Nephron progenitor cell (in vitro differentiated cells): ENCODE measurements at regions not wholly inside any gene's neighbourhood (a gene's known extent, or its start where the extent isn't known, plus 50 kb on each side); places are given as distances from the start of the nearest gene placed in this dataset.

Experiments used
- DNase-seq: peaks from one replicate; pipeline ENCODE4 v3.0.0; 2021
- H3K27ac Mint-ChIP-seq: 2 replicates; pipeline ENCODE4 v1.8.0; 2021; ENCODE audit warnings: mild to moderate bottlenecking, moderate library complexity, mixed read lengths
- H3K27me3 Mint-ChIP-seq: 2 replicates; pipeline ENCODE4 v1.8.0; 2021; ENCODE audit warnings: mild to moderate bottlenecking, low read depth, mixed read lengths; ENCODE audit not compliant: poor library complexity
- H3K36me3 Mint-ChIP-seq: 2 replicates; pipeline ENCODE4 v1.8.0; 2021; ENCODE audit warnings: low read depth, mixed read lengths
- H3K4me1 Mint-ChIP-seq: 2 replicates; pipeline ENCODE4 v1.8.0; 2021; ENCODE audit warnings: mixed read lengths
- H3K4me3 Mint-ChIP-seq: 2 replicates; pipeline ENCODE4 v1.8.0; 2021; ENCODE audit warnings: mild to moderate bottlenecking, moderate library complexity, mixed read lengths
- H3K9me3 Mint-ChIP-seq: 2 replicates; pipeline ENCODE4 v1.8.0; 2021; ENCODE audit warnings: mild to moderate bottlenecking, moderate library complexity, mixed read lengths
- TF ChIP-seq, protein P1 (sequence below): fragments of 200-600 bp; sonication (generic); IDR thresholded peaks from 2 replicates; pipeline ENCODE4 v1.5.0; 2021; ENCODE audit warnings: antibody characterized with exemption

DNA sequence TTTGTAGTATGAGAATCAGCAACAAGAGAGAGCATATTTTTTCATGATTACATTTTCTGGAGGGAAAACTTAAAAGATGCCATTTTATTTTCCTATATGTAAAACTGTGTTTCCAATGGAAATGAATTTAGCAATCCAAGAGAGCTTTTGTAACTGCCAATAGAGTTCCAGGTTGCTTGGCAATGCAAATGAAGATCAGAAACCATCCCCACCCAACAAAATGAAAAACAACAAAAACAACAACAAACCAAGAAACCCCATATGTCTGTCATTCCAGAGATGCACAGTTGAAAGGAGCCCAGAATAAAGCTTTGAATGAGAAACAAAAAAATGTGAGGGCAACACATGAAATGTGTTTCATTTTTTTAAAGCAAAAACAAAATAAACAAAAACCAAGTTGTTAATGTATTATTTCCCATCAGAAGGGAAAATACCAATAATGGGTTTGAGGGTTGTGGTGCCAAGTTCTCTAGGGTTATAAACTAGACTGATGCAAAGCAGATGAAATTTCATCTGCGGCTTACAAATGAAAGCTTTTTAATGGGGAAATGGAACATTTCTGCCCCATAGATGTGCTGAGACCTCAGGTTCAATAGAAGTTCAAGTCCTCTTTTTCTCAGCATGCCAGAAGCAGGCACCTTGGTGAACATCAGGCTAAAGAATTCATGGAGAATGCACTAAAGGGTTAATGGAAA is 121.5 kb upstream of the MCHR2 start:
- H3K9me3 Mint-ChIP-seq, result no peaks in the 10 kb centered on the region
- peaks cover 5% of the 10 kb centered on the region for H3K27me3 Mint-ChIP-seq
- H3K36me3 Mint-ChIP-seq, result no peaks in the 10 kb centered on the region
- TF ChIP-seq, protein P1, sequence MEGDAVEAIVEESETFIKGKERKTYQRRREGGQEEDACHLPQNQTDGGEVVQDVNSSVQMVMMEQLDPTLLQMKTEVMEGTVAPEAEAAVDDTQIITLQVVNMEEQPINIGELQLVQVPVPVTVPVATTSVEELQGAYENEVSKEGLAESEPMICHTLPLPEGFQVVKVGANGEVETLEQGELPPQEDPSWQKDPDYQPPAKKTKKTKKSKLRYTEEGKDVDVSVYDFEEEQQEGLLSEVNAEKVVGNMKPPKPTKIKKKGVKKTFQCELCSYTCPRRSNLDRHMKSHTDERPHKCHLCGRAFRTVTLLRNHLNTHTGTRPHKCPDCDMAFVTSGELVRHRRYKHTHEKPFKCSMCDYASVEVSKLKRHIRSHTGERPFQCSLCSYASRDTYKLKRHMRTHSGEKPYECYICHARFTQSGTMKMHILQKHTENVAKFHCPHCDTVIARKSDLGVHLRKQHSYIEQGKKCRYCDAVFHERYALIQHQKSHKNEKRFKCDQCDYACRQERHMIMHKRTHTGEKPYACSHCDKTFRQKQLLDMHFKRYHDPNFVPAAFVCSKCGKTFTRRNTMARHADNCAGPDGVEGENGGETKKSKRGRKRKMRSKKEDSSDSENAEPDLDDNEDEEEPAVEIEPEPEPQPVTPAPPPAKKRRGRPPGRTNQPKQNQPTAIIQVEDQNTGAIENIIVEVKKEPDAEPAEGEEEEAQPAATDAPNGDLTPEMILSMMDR, result no peak
- DNase-seq, result no peak
- no peak overlapping the region for H3K27ac Mint-ChIP-seq
- H3K4me3 Mint-ChIP-seq, result no peak overlapping the region
- H3K4me1 Mint-ChIP-seq, result peaks cover 67% of the 10 kb centered on the region

DNA sequence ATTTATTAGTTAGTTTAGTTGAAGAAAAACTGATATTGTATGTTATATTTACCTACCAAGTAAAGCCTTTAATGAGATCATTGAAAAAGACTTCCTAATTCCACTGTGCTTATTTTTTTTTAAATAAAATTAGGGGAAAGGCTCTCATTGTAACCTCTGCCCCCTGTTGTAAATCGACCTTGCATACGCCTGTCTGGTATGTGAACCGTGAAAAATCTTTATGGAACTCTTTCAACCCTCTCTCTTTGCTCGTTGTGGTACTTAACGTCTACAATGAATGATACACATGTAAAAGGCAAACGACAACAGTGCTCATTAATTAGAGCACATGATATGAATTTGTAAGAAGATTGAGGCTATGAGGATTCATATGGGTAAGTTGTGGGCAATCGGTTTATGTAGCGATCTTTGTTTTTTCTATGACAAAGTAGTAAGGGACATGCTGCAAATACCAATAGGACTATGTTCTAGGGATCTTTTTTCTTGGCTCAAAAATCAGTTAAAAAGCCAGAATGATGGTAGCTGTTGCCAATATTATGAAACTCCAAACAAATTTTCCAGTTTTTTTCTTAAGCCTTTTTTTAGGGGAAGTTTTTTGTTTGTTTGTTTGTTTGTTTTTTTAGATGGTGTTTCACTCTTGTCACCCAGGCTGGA is 119.0 kb upstream of the MCHR2 start:
- TF ChIP-seq, protein P1, result no peak
- H3K4me1 Mint-ChIP-seq, result peaks cover 67% of the 10 kb centered on the region
- peak; percentile 19 for DNase-seq
- no peaks in the 10 kb centered on the region for H3K36me3 Mint-ChIP-seq
- no peak overlapping the region for H3K4me3 Mint-ChIP-seq
- H3K9me3 Mint-ChIP-seq, result no peaks in the 10 kb centered on the region
- peaks cover 5% of the 10 kb centered on the region for H3K27me3 Mint-ChIP-seq
- no peak overlapping the region for H3K27ac Mint-ChIP-seq

DNA sequence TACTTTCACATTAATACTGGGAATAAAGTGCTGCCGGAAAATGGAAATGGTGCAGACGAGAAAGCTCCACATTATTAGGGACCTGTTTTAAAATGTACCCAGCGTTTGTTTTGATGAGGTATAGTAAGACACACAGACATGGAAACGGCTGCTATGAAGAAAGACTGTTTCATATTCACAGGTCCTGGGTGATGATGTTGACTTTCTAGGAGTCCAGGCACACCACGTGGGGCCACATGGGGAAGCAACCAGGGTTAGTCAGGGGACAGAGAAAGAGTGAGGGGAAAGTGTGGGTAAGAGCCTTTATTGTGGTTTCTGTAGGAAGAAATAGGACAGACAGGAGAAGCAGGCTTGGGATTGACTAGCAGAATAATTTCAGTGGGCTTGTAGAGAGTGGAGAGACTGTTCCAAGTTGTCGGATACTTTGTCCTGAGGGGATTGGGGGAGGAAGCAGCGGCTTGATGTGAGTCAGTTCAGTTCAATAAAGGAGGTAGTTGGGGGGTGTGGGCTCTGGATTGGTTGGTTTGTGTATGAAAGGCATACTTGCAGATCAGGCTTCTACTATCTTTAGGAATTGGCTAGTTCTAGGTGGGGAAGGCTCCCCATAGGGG is 112.0 kb upstream of the MCHR2 start:
- peaks cover 12% of the 10 kb centered on the region for H3K27me3 Mint-ChIP-seq
- H3K4me3 Mint-ChIP-seq, result no peak overlapping the region
- no peaks in the 10 kb centered on the region for H3K9me3 Mint-ChIP-seq
- no peaks in the 10 kb centered on the region for H3K36me3 Mint-ChIP-seq
- TF ChIP-seq, protein P1, result no peak
- no peak for DNase-seq
- peak overlapping the region; percentile 0 for H3K27ac Mint-ChIP-seq
- H3K4me1 Mint-ChIP-seq, result peaks cover 34% of the 10 kb centered on the region

DNA sequence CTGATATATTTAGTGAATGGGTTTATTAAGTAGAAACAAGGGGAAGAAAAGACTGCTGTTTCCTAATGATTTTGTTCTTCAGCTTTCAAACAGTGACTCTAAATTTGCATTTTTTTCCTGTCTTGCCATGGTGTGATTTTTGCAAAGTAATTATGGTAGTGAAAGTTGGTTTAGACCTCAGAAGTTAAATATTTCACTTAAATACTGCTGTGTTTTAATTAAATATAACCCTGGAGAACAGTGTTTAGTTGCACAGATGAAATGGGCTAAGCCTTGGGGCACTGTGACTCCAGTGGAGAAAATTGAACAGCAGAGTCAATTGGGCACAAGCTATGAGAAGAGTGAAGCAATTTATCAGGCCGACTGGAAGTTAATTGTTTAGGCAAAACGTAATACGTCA is 111.1 kb upstream of the MCHR2 start:
- TF ChIP-seq, protein P1, result no peak
- Mint-ChIP-seq H3K4me3 (no peak overlapping the region), H3K36me3 (no peaks in the 10 kb centered on the region), H3K9me3 (no peaks in the 10 kb centered on the region), H3K4me1 (peaks cover 28% of the 10 kb centered on the region), H3K27me3 (peaks cover 7% of the 10 kb centered on the region), H3K27ac (no peak overlapping the region)
- DNase-seq, result no peak

DNA sequence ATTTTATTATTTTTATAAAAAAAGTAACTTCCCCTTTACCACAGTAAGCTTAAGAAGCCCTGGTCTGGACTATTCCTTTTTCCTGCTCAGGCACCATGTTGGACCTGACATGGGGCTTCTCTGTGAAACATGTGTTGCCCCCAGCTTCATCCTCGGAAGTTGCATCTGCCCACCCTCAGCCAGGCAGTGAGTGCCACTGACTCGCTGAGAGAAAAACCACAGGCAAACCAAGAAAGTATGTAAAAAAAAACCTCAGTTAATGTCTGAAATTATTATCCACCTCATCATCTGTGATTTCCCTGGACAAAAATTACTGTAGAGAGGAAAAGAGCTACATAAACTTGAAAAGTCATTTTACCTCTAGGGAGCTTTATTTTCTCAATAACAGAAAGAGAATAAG is 109.9 kb upstream of the MCHR2 start:
- Mint-ChIP-seq H3K4me1 (peaks cover 21% of the 10 kb centered on the region), H3K4me3 (no peak overlapping the region), H3K36me3 (no peaks in the 10 kb centered on the region), H3K27me3 (peaks cover 7% of the 10 kb centered on the region), H3K27ac (no peak overlapping the region), H3K9me3 (no peaks in the 10 kb centered on the region)
- no peak for DNase-seq
- TF ChIP-seq, protein P1, result no peak
